Gastroesophageal sphincter (tissue), 4 donors: ENCODE measurements at regions not wholly inside any gene's neighbourhood (a gene's known extent, or its start where the extent isn't known, plus 50 kb on each side); places are given as distances from the start of the nearest gene placed in this dataset.

Experiments used
- ATAC-seq: fragments of 150-250 bp; one replicate; pipeline ENCODE4 v1.9.1; 2016; ENCODE audit warnings: mild to moderate bottlenecking, moderate library complexity
- H3K27ac ChIP-seq, 4 donors: fragments of 200-600 bp; sonication (generic) in 3 of 4; 1 replicate in 3 of 4; 2 replicates in 1 of 4; pipeline ENCODE4 v1.5.1; 2016 to 2019
- H3K27me3 ChIP-seq: fragments of 200-600 bp; sonication (generic); one replicate; pipeline ENCODE4 v1.5.1; 2019
- H3K36me3 ChIP-seq, 2 donors: fragments of 200-600 bp; sonication (generic); one replicate each; pipeline ENCODE4 v1.5.1; 2019; ENCODE audit warnings: control low read depth in 1 of 2
- H3K4me1 ChIP-seq, 3 donors: fragments of 200-600 bp; sonication (generic); 1 replicate in 2 of 3; 2 replicates in 1 of 3; pipeline ENCODE4 v1.5.1; 2016 to 2019; ENCODE audit warnings: control low read depth in 2 of 3
- H3K4me3 ChIP-seq, 2 donors: fragments of 200-600 bp; sonication (generic); one replicate each; pipeline ENCODE4 v1.5.1; 2019; ENCODE audit warnings: mild to moderate bottlenecking in 1 of 2, moderate library complexity in 1 of 2
- H3K9me3 ChIP-seq, 3 donors: fragments of 200-600 bp; sonication (generic); one replicate each; pipeline ENCODE4 v1.5.1; 2017 to 2019; ENCODE audit warnings: control low read depth in 2 of 3
- CTCF ChIP-seq, 4 experiments: fragments of 200-600 bp in 2 of 4; fragments of 450-650 bp in 2 of 4; sonication (generic) in 1 of 4; IDR thresholded peaks; one replicate each; pipeline ENCODE4 v1.5.1; 2017 to 2019; ENCODE audit warnings: antibody characterized with exemption in 4 of 4, mild to moderate bottlenecking in 2 of 4, moderate library complexity in 2 of 4
- EP300 ChIP-seq: sonication (generic); formaldehyde crosslinking; IDR thresholded peaks from one replicate; pipeline ENCODE4 v1.6.1; 2017; ENCODE audit warnings: antibody characterized with exemption, mild to moderate bottlenecking
- POLR2A ChIP-seq, 2 donors: fragments of 450-650 bp; IDR thresholded peaks; one replicate each; pipeline ENCODE4 v1.6.1; 2017; ENCODE audit warnings: antibody characterized with exemption in 2 of 2, mild to moderate bottlenecking in 2 of 2, moderate library complexity in 1 of 2
- POLR2AphosphoS5 ChIP-seq: sonication (generic); formaldehyde crosslinking; IDR thresholded peaks from one replicate; pipeline ENCODE4 v1.6.1; 2017; ENCODE audit warnings: antibody characterized with exemption
- WGBS, 2 donors: methylation state at CpG; one replicate each; pipeline ENCODE4 v1.1.5; 2018; ENCODE audit warnings: low coverage in 1 of 2; 5-methylcytosine and 5-hydroxymethylcytosine counted together

- H3K36me3 ChIP-seq: no peaks in the 10 kb centered on the region
- no peak overlapping the region for H3K27ac ChIP-seq
- no peaks in the 10 kb centered on the region for H3K9me3 ChIP-seq
- TF ChIP-seq POLR2A (IDR thresholded peaks at IDR 0.05) (no peak), CTCF (IDR thresholded peaks at IDR 0.05) (no peak), POLR2AphosphoS5 (no peak)
- 45 to 62% methylated on average over 5 of the region's 5 CpGs for WGBS, 2 donors
- no peak overlapping the region for H3K4me3 ChIP-seq
- no peak for ATAC-seq
- no peaks in the 10 kb centered on the region for H3K27me3 ChIP-seq
- H3K4me1 ChIP-seq: no peaks in the 10 kb centered on the region
These were observed 304.8 kb downstream of the RND3 start for GRCh38 chr2:150182566-150183235.

GRCh38 chr2:150178591-150178990 lies 308.9 kb downstream of the RND3 start:
- no peaks in the 10 kb centered on the region for H3K9me3 ChIP-seq
- TF ChIP-seq CTCF (IDR thresholded peaks at IDR 0.05): no peak
- no peak for TF ChIP-seq POLR2A (IDR thresholded peaks at IDR 0.05)
- no peak for TF ChIP-seq EP300
- no peak for TF ChIP-seq POLR2AphosphoS5
- H3K4me1 ChIP-seq: no peaks in the 10 kb centered on the region
- H3K36me3 ChIP-seq: no peaks in the 10 kb centered on the region
- H3K27me3 ChIP-seq: no peaks in the 10 kb centered on the region
- H3K4me3 ChIP-seq: no peak overlapping the region
- no peak for ATAC-seq
- H3K27ac ChIP-seq: no peak overlapping the region

- Histone ChIP-seq H3K9me3 (no peaks in the 10 kb centered on the region), H3K4me3 (no peak overlapping the region), H3K27ac (no peak overlapping the region), H3K4me1 (no peaks in the 10 kb centered on the region), H3K36me3 (no peaks in the 10 kb centered on the region), H3K27me3 (no peaks in the 10 kb centered on the region)
- TF ChIP-seq EP300 (no peak), POLR2AphosphoS5 (no peak), POLR2A (IDR thresholded peaks at IDR 0.05) (no peak), CTCF (IDR thresholded peaks at IDR 0.05) (no peak)
- WGBS, 2 donors: 40 to 92% methylated on average over 1 of the region's 1 CpG
- no peak for ATAC-seq
These were observed 312.5 kb downstream of the RND3 start for GRCh38 chr2:150174971-150175421.

GRCh38 chr2:150174056-150174805 lies 313.2 kb downstream of the RND3 start:
- ATAC-seq: no peak
- Histone ChIP-seq H3K9me3 (no peaks in the 10 kb centered on the region), H3K27ac (no peak overlapping the region), H3K36me3 (no peaks in the 10 kb centered on the region), H3K4me3 (no peak overlapping the region), H3K4me1 (no peaks in the 10 kb centered on the region), H3K27me3 (no peaks in the 10 kb centered on the region)
- 69 to 79% methylated on average over 2 of the region's 2 CpGs for WGBS, 2 donors
- TF ChIP-seq POLR2A (IDR thresholded peaks at IDR 0.05) (no peak), POLR2AphosphoS5 (no peak), EP300 (no peak), CTCF (IDR thresholded peaks at IDR 0.05) (no peak)

GRCh38 chr2:150171065-150171548 lies 316.4 kb downstream of the RND3 start:
- Histone ChIP-seq H3K27me3 (no peaks in the 10 kb centered on the region), H3K27ac (no peak overlapping the region), H3K9me3 (no peaks in the 10 kb centered on the region), H3K4me1 (peaks cover 0 to 6% (median 0%) of the 10 kb centered on the region in 3 donors), H3K36me3 (no peaks in the 10 kb centered on the region), H3K4me3 (no peak overlapping the region)
- 100% methylated on average over 1 to 2 of the region's 43 CpGs for WGBS, 2 donors
- no peak for ATAC-seq
- TF ChIP-seq POLR2AphosphoS5 (no peak), POLR2A (IDR thresholded peaks at IDR 0.05) (no peak), CTCF (IDR thresholded peaks at IDR 0.05) (no peak), EP300 (no peak)
